DOHH2 (cell line): ENCODE measurements at regions not wholly inside any gene's neighbourhood (a gene's known extent, or its start where the extent isn't known, plus 50 kb on each side); places are given as distances from the start of the nearest gene placed in this dataset.

ENCODE experiments used
- EZH2phosphoT487 ChIP-seq: fragments of 200-600 bp; sonication (generic); IDR thresholded peaks from 2 replicates; pipeline ENCODE4 v1.6.1; 2017; ENCODE audit warnings: borderline replicate concordance, mild to moderate bottlenecking, antibody characterized with exemption, low read length, moderate library complexity, mixed read lengths
- TF ChIP-seq, protein P1 (sequence below): fragments of 200-600 bp; sonication (generic); IDR thresholded peaks from one replicate; pipeline ENCODE4 v1.5.1; 2014; ENCODE audit warnings: antibody characterized with exemption, mild to moderate bottlenecking, low read depth, low read length; ENCODE audit not compliant: poor library complexity, severe bottlenecking

DNA sequence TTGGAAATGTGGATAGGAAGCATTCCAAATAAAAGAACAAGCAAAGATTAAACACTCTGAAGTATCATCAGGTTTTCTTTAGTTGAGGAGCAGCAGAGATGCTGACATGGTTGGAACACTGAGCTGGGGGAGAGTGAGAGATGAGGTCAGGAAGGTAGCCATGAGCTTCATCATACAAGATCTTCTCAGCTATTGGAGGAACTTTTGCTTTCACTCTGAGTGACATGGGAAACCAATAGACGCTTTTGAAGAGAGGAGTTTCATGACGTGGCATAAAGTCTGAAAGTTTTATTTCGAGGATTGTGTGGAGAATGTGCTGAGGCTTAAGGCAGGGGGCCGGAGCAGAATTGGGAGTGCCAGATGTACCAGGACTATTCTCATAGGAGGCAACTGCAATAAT, 616.2 kb upstream of the CAMK1G start:
- TF ChIP-seq, protein P1, sequence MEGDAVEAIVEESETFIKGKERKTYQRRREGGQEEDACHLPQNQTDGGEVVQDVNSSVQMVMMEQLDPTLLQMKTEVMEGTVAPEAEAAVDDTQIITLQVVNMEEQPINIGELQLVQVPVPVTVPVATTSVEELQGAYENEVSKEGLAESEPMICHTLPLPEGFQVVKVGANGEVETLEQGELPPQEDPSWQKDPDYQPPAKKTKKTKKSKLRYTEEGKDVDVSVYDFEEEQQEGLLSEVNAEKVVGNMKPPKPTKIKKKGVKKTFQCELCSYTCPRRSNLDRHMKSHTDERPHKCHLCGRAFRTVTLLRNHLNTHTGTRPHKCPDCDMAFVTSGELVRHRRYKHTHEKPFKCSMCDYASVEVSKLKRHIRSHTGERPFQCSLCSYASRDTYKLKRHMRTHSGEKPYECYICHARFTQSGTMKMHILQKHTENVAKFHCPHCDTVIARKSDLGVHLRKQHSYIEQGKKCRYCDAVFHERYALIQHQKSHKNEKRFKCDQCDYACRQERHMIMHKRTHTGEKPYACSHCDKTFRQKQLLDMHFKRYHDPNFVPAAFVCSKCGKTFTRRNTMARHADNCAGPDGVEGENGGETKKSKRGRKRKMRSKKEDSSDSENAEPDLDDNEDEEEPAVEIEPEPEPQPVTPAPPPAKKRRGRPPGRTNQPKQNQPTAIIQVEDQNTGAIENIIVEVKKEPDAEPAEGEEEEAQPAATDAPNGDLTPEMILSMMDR = no peak
- TF ChIP-seq EZH2phosphoT487 = no peak
